ENCODE measurements at regions not wholly inside any gene's neighbourhood (a gene's known extent, or its start where the extent isn't known, plus 50 kb on each side); places are given as distances from the start of the nearest gene placed in this dataset.

GRCh38 chr16:65524231-65524630 is 402.4 kb upstream of the CDH11 start:
- H4K20me1 ChIP-seq (ENCODE audit: insufficient read depth, low read length): no peaks in the 10 kb centered on the region
- H2BK15ac ChIP-seq (ENCODE audit: low read depth, low read length): 0 out of 3 replicates have a peak overlapping the region, but pooled peaks have one; percentile 42
- in situ Hi-C loops (cut with MboI; ENCODE audit: low sequenced_read_pairs): no loop called here
- no peak overlapping the region for H3K23ac ChIP-seq (ENCODE audit: low read depth, low read length)
- dilution Hi-C loops (cut with HindIII; ENCODE audit: low sequenced_read_pairs, unreplicated experiment): no loop called here
- H3K79me1 ChIP-seq (ENCODE audit: low read depth in 1 of 2, low read length in 2 of 2): no peaks in the 10 kb centered on the region
- no peak overlapping the region for H2AK5ac ChIP-seq (ENCODE audit: low read depth, low read length)
- H3K4me3 ChIP-seq (ENCODE audit: insufficient read depth, low read depth, low read length): no peak overlapping the region
- no peak overlapping the region for H2AFZ ChIP-seq (replicated peaks; ENCODE audit: low read length, poor library complexity)
- no peak for TF ChIP-seq CEBPB (IDR thresholded peaks at IDR 0.05; ENCODE audit: low read depth, low read length)
- no peak for TF ChIP-seq RCOR1 (IDR thresholded peaks at IDR 0.05; ENCODE audit: insufficient replicate concordance, low read length)
- TF ChIP-seq, protein P1, sequence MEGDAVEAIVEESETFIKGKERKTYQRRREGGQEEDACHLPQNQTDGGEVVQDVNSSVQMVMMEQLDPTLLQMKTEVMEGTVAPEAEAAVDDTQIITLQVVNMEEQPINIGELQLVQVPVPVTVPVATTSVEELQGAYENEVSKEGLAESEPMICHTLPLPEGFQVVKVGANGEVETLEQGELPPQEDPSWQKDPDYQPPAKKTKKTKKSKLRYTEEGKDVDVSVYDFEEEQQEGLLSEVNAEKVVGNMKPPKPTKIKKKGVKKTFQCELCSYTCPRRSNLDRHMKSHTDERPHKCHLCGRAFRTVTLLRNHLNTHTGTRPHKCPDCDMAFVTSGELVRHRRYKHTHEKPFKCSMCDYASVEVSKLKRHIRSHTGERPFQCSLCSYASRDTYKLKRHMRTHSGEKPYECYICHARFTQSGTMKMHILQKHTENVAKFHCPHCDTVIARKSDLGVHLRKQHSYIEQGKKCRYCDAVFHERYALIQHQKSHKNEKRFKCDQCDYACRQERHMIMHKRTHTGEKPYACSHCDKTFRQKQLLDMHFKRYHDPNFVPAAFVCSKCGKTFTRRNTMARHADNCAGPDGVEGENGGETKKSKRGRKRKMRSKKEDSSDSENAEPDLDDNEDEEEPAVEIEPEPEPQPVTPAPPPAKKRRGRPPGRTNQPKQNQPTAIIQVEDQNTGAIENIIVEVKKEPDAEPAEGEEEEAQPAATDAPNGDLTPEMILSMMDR (conservative IDR thresholded peaks at IDR 0.05; ENCODE audit: low read depth, low read length): no peak
- no peak for TF ChIP-seq RAD21 (IDR thresholded peaks at IDR 0.05; ENCODE audit: low read length)
- TF ChIP-seq NFE2L2 (IDR thresholded peaks at IDR 0.05; ENCODE audit: low read depth, low read length): no peak
- no peak for TF ChIP-seq BHLHE40 (IDR thresholded peaks at IDR 0.05; ENCODE audit: low read depth, low read length)
- TF ChIP-seq CHD1 (IDR thresholded peaks at IDR 0.05; ENCODE audit: low read depth, low read length): no peak
- TF ChIP-seq MXI1 (IDR thresholded peaks at IDR 0.05; ENCODE audit: borderline replicate concordance, low read depth, low read length): no peak
- no peak for TF ChIP-seq MAZ (IDR thresholded peaks at IDR 0.05; ENCODE audit: borderline replicate concordance, low read depth, low read length)
- no peak for TF ChIP-seq FOS (IDR thresholded peaks at IDR 0.05; ENCODE audit: low read depth, low read length)
- TF ChIP-seq SMC3 (IDR thresholded peaks at IDR 0.05; ENCODE audit: low read depth, low read length): no peak
- TF ChIP-seq POLR2A (IDR thresholded peaks at IDR 0.05; ENCODE audit: low read depth, low read length): no peak
- TF ChIP-seq USF2 (IDR thresholded peaks at IDR 0.05; ENCODE audit: low read depth, low read length): no peak
- no peak for TF ChIP-seq RFX5 (IDR thresholded peaks at IDR 0.05; ENCODE audit: low read depth, low read length)
- TF ChIP-seq, protein P2, sequence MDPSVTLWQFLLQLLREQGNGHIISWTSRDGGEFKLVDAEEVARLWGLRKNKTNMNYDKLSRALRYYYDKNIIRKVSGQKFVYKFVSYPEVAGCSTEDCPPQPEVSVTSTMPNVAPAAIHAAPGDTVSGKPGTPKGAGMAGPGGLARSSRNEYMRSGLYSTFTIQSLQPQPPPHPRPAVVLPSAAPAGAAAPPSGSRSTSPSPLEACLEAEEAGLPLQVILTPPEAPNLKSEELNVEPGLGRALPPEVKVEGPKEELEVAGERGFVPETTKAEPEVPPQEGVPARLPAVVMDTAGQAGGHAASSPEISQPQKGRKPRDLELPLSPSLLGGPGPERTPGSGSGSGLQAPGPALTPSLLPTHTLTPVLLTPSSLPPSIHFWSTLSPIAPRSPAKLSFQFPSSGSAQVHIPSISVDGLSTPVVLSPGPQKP (IDR thresholded peaks at IDR 0.05; ENCODE audit: borderline replicate concordance, low read depth, low read length): no peak
- no peak for TF ChIP-seq MAFK (IDR thresholded peaks at IDR 0.05; ENCODE audit: low read depth, low read length)
- no peak overlapping the region for H4K91ac ChIP-seq (ENCODE audit: insufficient read depth, low read depth, low read length)
- H3K4ac ChIP-seq (ENCODE audit: low read depth, low read length): no peak overlapping the region
- H2BK5ac ChIP-seq (ENCODE audit: low read depth, low read length, poor library complexity, severe bottlenecking): no peak overlapping the region
- no TSS peak for BruUV-seq (replicated peaks)
- ChIA-PET POLR2A (ENCODE audit: unreplicated experiment) (no interaction called here), CTCF (no interaction called here)
- no peak overlapping the region for H2BK120ac ChIP-seq (ENCODE audit: low read depth, low read length)
- no peak overlapping the region for H3K4me2 ChIP-seq (ENCODE audit: low read depth, low read length)
- peaks cover 34% of the 10 kb centered on the region for H3K27me3 ChIP-seq (ENCODE audit: control insufficient read depth, insufficient read depth, low read length)
- DNase-seq (no peak), ATAC-seq (ENCODE audit: low read depth) (no peak)
- peaks cover 5% of the 10 kb centered on the region; the same call in 1 of the 2 replicates for H3K9me3 ChIP-seq (ENCODE audit: control insufficient read depth, insufficient read depth, low read length)
- no peak overlapping the region for H3K14ac ChIP-seq (replicated peaks; ENCODE audit: low read depth, low read length)
- H3K36me3 ChIP-seq (ENCODE audit: control insufficient read depth, insufficient read depth, low read length): no peaks in the 10 kb centered on the region
- H3K9me1 ChIP-seq (ENCODE audit: insufficient read depth, low read length): peaks cover 4% of the 10 kb centered on the region; the same call in 1 of the 2 replicates
- no peak overlapping the region for H3K18ac ChIP-seq (ENCODE audit: low read depth, low read length)
- H4K5ac ChIP-seq (ENCODE audit: low read depth, low read length): no peak overlapping the region
- H2BK20ac ChIP-seq (ENCODE audit: low read depth, low read length): no peak overlapping the region
- H4K8ac ChIP-seq (ENCODE audit: low read depth in 2 of 2, low read length in 2 of 2): no peak overlapping the region
- no peak overlapping the region for H3K9ac ChIP-seq (ENCODE audit: low read depth, low read length)
- intact Hi-C loops (cut with micrococcal nuclease): loop anchor here (10.0 kb wide), 1 partner anchor 751 kb away; no protein-coding TSS in a partner anchor
- H2AK9ac ChIP-seq (replicated peaks; ENCODE audit: low read depth, low read length, poor library complexity): no peak overlapping the region
- no CpG with 5 or more reads among the region's 3 CpGs for WGBS, 2 experiments (ENCODE audit: extremely low coverage in 2 of 2, insufficient read length in 1 of 2)
- H3K4me1 ChIP-seq (ENCODE audit: control insufficient read depth, insufficient read depth, low read length): peaks cover 4% of the 10 kb centered on the region
- no peak overlapping the region for H3K56ac ChIP-seq (ENCODE audit: extremely low read depth, insufficient read depth, low read length)
- H3K27ac ChIP-seq (ENCODE audit: insufficient read depth, low read length): no peak overlapping the region
